ENCODE measurements at regions not wholly inside any gene's neighbourhood (a gene's known extent, or its start where the extent isn't known, plus 50 kb on each side); places are given as distances from the start of the nearest gene placed in this dataset.

GRCh38 chr15:99443768-99444446, 121.9 kb upstream of the MEF2A start:
- no peak overlapping the region for H3K4me3 ChIP-seq (ENCODE audit: low read depth, low read length)
- DNase-seq (ENCODE audit: low read depth) = no peak
- TF ChIP-seq POLR2A (IDR thresholded peaks at IDR 0.05; ENCODE audit: extremely low read depth, insufficient read length) = no peak
- no peak for TF ChIP-seq MYC (IDR thresholded peaks at IDR 0.05; ENCODE audit: low read depth, low read length)
- no peak for TF ChIP-seq CTCF (IDR thresholded peaks at IDR 0.05; ENCODE audit: low read depth, low read length)
- no peak for TF ChIP-seq MAX (IDR thresholded peaks at IDR 0.05; ENCODE audit: low read depth, low read length)

DNA sequence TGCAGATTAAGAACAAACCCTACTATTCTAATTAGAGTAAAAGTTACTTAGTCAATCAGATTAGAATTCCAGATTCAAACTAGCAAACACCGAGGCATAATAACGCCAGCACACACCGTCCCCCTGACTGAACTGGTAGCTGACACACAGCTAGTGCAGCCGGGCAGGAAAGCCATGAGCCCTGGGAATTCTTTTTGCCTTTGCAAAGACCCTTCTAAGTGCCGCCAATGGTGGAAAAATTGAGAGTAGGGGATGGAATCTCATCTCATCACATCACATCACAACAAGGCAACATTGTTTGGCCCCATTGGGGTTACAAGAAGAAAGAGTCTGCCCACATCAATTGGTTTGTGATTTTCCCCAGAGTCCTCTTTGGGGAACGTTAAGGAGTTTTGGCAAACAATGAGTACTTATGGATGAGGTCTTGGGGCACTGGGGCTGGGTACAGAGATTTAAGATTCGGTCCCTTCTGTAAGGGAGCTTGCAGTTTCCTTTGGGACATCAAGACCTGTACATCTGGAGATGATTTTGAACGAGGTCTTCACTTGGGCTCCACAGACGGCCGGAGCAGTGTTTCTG, 120.4 kb upstream of the MEF2A start:
- no peak overlapping the region for H3K4me3 ChIP-seq (ENCODE audit: low read depth, low read length)
- DNase-seq (ENCODE audit: low read depth) = no peak
- TF ChIP-seq CTCF (IDR thresholded peaks at IDR 0.05; ENCODE audit: low read depth, low read length) (no peak), MAX (IDR thresholded peaks at IDR 0.05; ENCODE audit: low read depth, low read length) (no peak), POLR2A (IDR thresholded peaks at IDR 0.05; ENCODE audit: extremely low read depth, insufficient read length) (no peak), MYC (IDR thresholded peaks at IDR 0.05; ENCODE audit: low read depth, low read length) (no peak)

GRCh38 chr15:99446565-99447496, 119.0 kb upstream of the MEF2A start:
- TF ChIP-seq MYC (IDR thresholded peaks at IDR 0.05; ENCODE audit: low read depth, low read length) (no peak), CTCF (IDR thresholded peaks at IDR 0.05; ENCODE audit: low read depth, low read length) (no peak), POLR2A (IDR thresholded peaks at IDR 0.05; ENCODE audit: extremely low read depth, insufficient read length) (no peak), MAX (IDR thresholded peaks at IDR 0.05; ENCODE audit: low read depth, low read length) (no peak)
- no peak for DNase-seq (ENCODE audit: low read depth)
- no peak overlapping the region for H3K4me3 ChIP-seq (ENCODE audit: low read depth, low read length)

DNA sequence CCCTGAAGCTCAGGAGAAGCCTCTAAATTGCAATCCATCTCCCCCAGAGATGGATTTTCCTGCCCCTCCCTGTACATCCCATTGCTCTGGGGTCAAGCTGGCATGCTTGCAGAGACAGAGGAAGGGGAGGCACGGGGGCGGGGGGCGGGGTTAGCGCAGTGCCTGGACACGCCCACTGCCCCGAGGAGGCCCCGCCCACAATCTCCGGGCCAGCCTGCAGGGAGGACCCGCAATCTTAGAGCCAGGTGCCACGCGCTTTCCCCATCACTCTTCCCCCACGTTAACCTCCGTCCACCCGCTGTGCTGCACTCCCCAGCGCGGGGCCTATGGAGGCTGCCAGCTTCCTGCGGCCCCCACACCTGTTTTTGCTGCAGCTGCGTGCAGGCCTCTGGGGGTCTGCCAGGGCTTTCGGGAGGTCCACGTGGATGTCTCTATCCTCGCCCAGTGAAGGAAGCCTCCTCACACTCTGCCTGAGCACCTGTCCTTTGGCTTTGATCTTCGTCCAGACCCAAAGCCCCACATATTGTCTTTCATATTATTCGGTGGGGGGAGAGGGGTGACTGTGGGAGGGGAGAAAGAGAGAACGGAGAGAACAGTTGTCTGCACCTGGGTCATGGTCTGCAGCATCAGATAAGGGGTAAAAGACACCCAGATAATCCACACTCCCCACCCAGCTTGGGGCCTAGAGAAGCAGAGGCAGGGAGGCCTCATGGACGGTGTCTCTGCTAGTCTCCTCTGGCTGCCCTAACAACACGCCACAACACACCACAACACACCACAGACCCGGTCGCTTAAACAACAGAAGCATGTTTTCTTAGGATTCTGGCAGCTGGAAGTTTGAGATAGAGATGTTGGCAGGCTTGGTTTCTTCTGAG, 118.0 kb upstream of the MEF2A start:
- no peak for DNase-seq (ENCODE audit: low read depth)
- TF ChIP-seq MAX (IDR thresholded peaks at IDR 0.05; ENCODE audit: low read depth, low read length) (no peak), CTCF (IDR thresholded peaks at IDR 0.05; ENCODE audit: low read depth, low read length) (no peak), POLR2A (IDR thresholded peaks at IDR 0.05; ENCODE audit: extremely low read depth, insufficient read length) (no peak), MYC (IDR thresholded peaks at IDR 0.05; ENCODE audit: low read depth, low read length) (no peak)
- no peak overlapping the region for H3K4me3 ChIP-seq (ENCODE audit: low read depth, low read length)

DNA sequence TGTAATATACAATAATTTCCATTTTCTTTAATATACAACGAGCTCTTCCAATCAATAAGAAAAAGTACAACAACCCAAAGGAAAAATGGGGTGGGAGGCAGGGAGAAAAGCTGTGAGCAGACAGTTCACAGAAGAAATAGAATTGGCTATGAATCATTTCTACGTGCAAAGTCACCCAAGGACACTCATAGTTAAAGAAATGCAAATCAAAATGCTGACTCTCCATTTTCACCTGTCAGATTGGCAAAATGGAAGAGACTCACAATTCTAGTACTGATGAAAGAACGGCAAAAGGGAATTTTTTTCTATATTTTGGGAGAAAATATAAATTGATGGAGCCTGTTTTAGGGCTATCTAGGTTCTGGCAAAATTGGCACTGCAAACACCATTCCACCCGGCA, 116.3 kb upstream of the MEF2A start:
- DNase-seq (ENCODE audit: low read depth) = no peak
- no peak overlapping the region for H3K4me3 ChIP-seq (ENCODE audit: low read depth, low read length)
- TF ChIP-seq MAX (IDR thresholded peaks at IDR 0.05; ENCODE audit: low read depth, low read length) (no peak), POLR2A (IDR thresholded peaks at IDR 0.05; ENCODE audit: extremely low read depth, insufficient read length) (no peak), MYC (IDR thresholded peaks at IDR 0.05; ENCODE audit: low read depth, low read length) (no peak), CTCF (IDR thresholded peaks at IDR 0.05; ENCODE audit: low read depth, low read length) (no peak)
